Heart left ventricle (tissue), 13 donors: ENCODE measurements at regions not wholly inside any gene's neighbourhood (a gene's known extent, or its start where the extent isn't known, plus 50 kb on each side); places are given as distances from the start of the nearest gene placed in this dataset.

Experiments
- CTCF ChIP-seq, 12 donors: fragments of 200-600 bp; sonication (generic) in 4 of 12; IDR thresholded peaks; one replicate each; pipeline versions ENCODE4 v1.5.0 to v1.8.0; 2018 to 2022; ENCODE audit warnings: antibody characterized with exemption in 12 of 12, mild to moderate bottlenecking in 5 of 12
- POLR2A ChIP-seq, 2 donors: fragments of 450-650 bp; IDR thresholded peaks; one replicate each; pipeline ENCODE4 v1.6.1; 2017; ENCODE audit warnings: antibody characterized with exemption in 2 of 2, mild to moderate bottlenecking in 2 of 2, moderate library complexity in 2 of 2
- donor health status: ischemic (EF 13 %, LVEDD 7.1; RV severe dilation, severe dysfunction).
- donor health status: DM: no; HTN: yes; CAD: no.
- donor health status: DM: no; HTN: no; CAD: no.
- donor health status: ischemic (EF 25% LVEDD 6.9; RV normal size, moderate dysfunction).
- donor health status: ischemic (EF 25% LVEDD 5.7; RV mildly dilated, moderate dysfunction).
- donor health status: ischemic (EF 35%, LVEDD 5.7; RV mildly dilated, moderate dysfunction).
- donor health status: nonischemic (EF 11% LVEDD 7.7; RV severe dilation, severe dysfunction).
- donor health status: DM: yes; HTN: yes; CAD: no.
- donor health status: PGD.
- donor health status: ischemic (EF 29% LVEDD 5.4; RV normal size, mild dysfunction).
- donor health status: nonischemic (EF 23%, LVEDD 6.1; RV moderate dilation, normal function).

- no peak for TF ChIP-seq CTCF (IDR thresholded peaks at IDR 0.05)
- no peak for TF ChIP-seq POLR2A (IDR thresholded peaks at IDR 0.05)
These were observed 71.4 kb upstream of the CDK20 start for GRCh38 chr9:88045686-88046085.
